OCI-LY1 (cell line): ENCODE measurements at regions not wholly inside any gene's neighbourhood (a gene's known extent, or its start where the extent isn't known, plus 50 kb on each side); places are given as distances from the start of the nearest gene placed in this dataset.
"Not testable (repeated sequence)": the region's sequence is repeated elsewhere in the genome, so short reads cannot be mapped to it uniquely, and the experiment has no call there.

ENCODE experiments used
- H2AFZ ChIP-seq: fragments of 200-600 bp; sonication (generic), shearing (Covaris generic); 2 replicates; pipeline ENCODE4 v1.6.0; 2014; ENCODE audit warnings: antibody characterized with exemption, mild to moderate bottlenecking, low read length
- H3F3A ChIP-seq: fragments of 200-600 bp; sonication (generic), shearing (Covaris generic); 2 replicates; pipeline ENCODE4 v1.6.0; 2014; ENCODE audit warnings: mild to moderate bottlenecking, antibody characterized with exemption, low read length, moderate library complexity; ENCODE audit not compliant: insufficient read depth
- H3K27ac ChIP-seq: fragments of 200-600 bp; sonication (generic); 2 replicates; pipeline ENCODE4 v1.5.1; 2014; ENCODE audit warnings: low read length, mixed run types, mild to moderate bottlenecking, low read depth; ENCODE audit not compliant: poor library complexity, severe bottlenecking
- H3K27me3 ChIP-seq: fragments of 200-600 bp; sonication (generic); 2 replicates; pipeline ENCODE4 v1.6.0; 2014; ENCODE audit warnings: antibody characterized with exemption, mild to moderate bottlenecking, low read length, moderate library complexity; ENCODE audit not compliant: insufficient read depth
- H3K36me3 ChIP-seq: fragments of 200-600 bp; sonication (generic); 2 replicates; pipeline ENCODE4 v1.6.1; 2014; ENCODE audit warnings: mild to moderate bottlenecking, antibody characterized with exemption, low read length, moderate library complexity, mixed read lengths; ENCODE audit not compliant: insufficient read depth
- H3K4me1 ChIP-seq: fragments of 200-600 bp; sonication (generic); 2 replicates; pipeline ENCODE4 v1.5.1; 2014; ENCODE audit warnings: mild to moderate bottlenecking, low read length, moderate library complexity; ENCODE audit not compliant: insufficient read depth, severe bottlenecking
- H3K4me2 ChIP-seq: fragments of 200-600 bp; sonication (generic), shearing (Covaris generic); 2 replicates; pipeline ENCODE4 v1.6.1; 2014; ENCODE audit warnings: low read length
- H3K4me3 ChIP-seq: fragments of 200-600 bp; sonication (generic); 2 replicates; pipeline ENCODE4 v1.5.1; 2014; ENCODE audit warnings: low read length, low read depth, mild to moderate bottlenecking, mixed read lengths; ENCODE audit not compliant: poor library complexity, severe bottlenecking
- H3K79me2 ChIP-seq: fragments of 200-600 bp; shearing (Covaris generic); 2 replicates; pipeline ENCODE4 v1.6.1; 2016; ENCODE audit warnings: mixed run types, low read length, mixed read lengths; ENCODE audit not compliant: insufficient read depth
- H3K9ac ChIP-seq: fragments of 200-600 bp; sonication (generic), shearing (Covaris generic); 2 replicates; pipeline ENCODE4 v1.6.1; 2014; ENCODE audit warnings: mild to moderate bottlenecking, low read length, mixed read lengths
- H3K9me2 ChIP-seq: fragments of 200-600 bp; sonication (generic), shearing (Covaris generic); 2 replicates; pipeline ENCODE4 v1.6.1; 2014; ENCODE audit warnings: low read depth, mild to moderate bottlenecking, low read length, mixed read lengths
- H3K9me3 ChIP-seq: fragments of 200-600 bp; shearing (Covaris generic); 2 replicates; pipeline ENCODE4 v1.6.1; 2014; ENCODE audit warnings: low read length, mixed read lengths
- H4K20me1 ChIP-seq: fragments of 200-600 bp; sonication (generic), shearing (Covaris generic); 2 replicates; pipeline ENCODE4 v1.6.0; 2016; ENCODE audit warnings: mild to moderate bottlenecking, low read length; ENCODE audit not compliant: insufficient read depth
- EZH2 ChIP-seq: fragments of 200-600 bp; sonication (generic), shearing (Covaris generic); IDR thresholded peaks from 2 replicates; pipeline ENCODE4 v1.8.0; 2017; ENCODE audit warnings: borderline replicate concordance, mixed run types, mild to moderate bottlenecking, antibody characterized with exemption, low read length, moderate library complexity, mixed read lengths
- TF ChIP-seq, protein P1 (sequence below): fragments of 200-600 bp; sonication (generic), shearing (Covaris generic); IDR thresholded peaks from 2 replicates; pipeline ENCODE4 v1.5.1; 2017; ENCODE audit warnings: mild to moderate bottlenecking, antibody characterized with exemption, low read length, moderate library complexity, mixed read lengths

- H3K4me2 ChIP-seq = no peak overlapping the region
- H3K27ac ChIP-seq = no peak overlapping the region
- H3K36me3 ChIP-seq = no peaks in the 10 kb centered on the region
- H3K79me2 ChIP-seq = no peaks in the 10 kb centered on the region
- H3K4me3 ChIP-seq = no peak overlapping the region
- H3K4me1 ChIP-seq = no peaks in the 10 kb centered on the region
- H3K9me3 ChIP-seq = no peaks in the 10 kb centered on the region
- H3F3A ChIP-seq = no peaks in the 10 kb centered on the region
- no peaks in the 10 kb centered on the region for H3K9me2 ChIP-seq
- TF ChIP-seq EZH2 = no peak
- TF ChIP-seq, protein P1, sequence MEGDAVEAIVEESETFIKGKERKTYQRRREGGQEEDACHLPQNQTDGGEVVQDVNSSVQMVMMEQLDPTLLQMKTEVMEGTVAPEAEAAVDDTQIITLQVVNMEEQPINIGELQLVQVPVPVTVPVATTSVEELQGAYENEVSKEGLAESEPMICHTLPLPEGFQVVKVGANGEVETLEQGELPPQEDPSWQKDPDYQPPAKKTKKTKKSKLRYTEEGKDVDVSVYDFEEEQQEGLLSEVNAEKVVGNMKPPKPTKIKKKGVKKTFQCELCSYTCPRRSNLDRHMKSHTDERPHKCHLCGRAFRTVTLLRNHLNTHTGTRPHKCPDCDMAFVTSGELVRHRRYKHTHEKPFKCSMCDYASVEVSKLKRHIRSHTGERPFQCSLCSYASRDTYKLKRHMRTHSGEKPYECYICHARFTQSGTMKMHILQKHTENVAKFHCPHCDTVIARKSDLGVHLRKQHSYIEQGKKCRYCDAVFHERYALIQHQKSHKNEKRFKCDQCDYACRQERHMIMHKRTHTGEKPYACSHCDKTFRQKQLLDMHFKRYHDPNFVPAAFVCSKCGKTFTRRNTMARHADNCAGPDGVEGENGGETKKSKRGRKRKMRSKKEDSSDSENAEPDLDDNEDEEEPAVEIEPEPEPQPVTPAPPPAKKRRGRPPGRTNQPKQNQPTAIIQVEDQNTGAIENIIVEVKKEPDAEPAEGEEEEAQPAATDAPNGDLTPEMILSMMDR = no peak
- H2AFZ ChIP-seq = no peak overlapping the region
- no peak overlapping the region for H3K9ac ChIP-seq
- H4K20me1 ChIP-seq = no peaks in the 10 kb centered on the region
- H3K27me3 ChIP-seq = no peaks in the 10 kb centered on the region
These were observed 736.4 kb downstream of the RNF144A start for GRCh38 chr2:7653617-7654016.

DNA sequence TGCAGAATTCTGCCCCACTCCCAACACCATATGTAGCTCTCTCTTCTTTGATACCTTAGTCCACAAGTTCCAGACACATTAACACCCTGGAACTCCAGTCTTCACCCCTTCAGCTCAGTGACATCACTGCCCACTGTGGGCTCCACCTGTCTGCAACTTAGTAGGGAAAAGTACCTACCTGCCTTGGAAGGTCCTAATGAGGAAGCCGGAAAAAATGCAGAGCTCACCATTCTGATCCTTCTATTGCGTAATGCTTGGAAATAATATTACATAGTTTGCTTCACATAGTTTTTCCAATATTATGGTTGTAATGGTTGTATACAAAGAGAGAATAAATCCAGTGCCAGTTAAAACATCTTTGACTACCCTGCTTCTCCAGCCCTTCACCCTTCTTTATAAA is 738.4 kb downstream of the RNF144A start:
- no peak overlapping the region for H3K27ac ChIP-seq
- H3F3A ChIP-seq = no peaks in the 10 kb centered on the region
- no peak overlapping the region for H3K4me3 ChIP-seq
- H3K9me3 ChIP-seq = no peaks in the 10 kb centered on the region
- no peaks in the 10 kb centered on the region for H3K27me3 ChIP-seq
- H3K9me2 ChIP-seq = no peaks in the 10 kb centered on the region
- H3K4me2 ChIP-seq = no peak overlapping the region
- no peak for TF ChIP-seq EZH2
- TF ChIP-seq, protein P1 = no peak
- H3K9ac ChIP-seq = no peak overlapping the region
- H3K79me2 ChIP-seq = no peaks in the 10 kb centered on the region
- H2AFZ ChIP-seq = no peak overlapping the region
- H4K20me1 ChIP-seq = no peaks in the 10 kb centered on the region
- no peaks in the 10 kb centered on the region for H3K36me3 ChIP-seq
- no peaks in the 10 kb centered on the region for H3K4me1 ChIP-seq

DNA sequence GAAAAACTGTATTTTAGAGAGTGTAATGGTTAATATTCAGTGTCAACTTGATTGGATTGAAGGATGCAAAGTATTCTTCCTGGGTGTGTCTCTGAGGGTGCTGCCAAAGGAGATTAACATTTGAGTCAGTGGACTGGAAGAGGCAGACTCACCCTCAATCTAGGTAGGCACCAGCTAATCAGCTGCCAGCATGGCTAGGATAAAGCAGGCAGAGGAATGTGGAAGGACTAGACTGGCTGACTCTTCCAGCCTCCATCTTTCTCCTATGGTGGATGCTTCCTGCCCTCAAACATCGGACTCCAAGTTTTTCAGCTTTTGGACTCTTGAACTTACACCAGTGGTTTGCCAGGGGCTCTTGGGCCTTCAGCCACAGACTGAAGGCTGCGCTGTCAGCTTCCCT is 740.3 kb downstream of the RNF144A start:
- H3K9ac ChIP-seq, H3K9me3 ChIP-seq, H3K27me3 ChIP-seq, H3K36me3 ChIP-seq, H2AFZ ChIP-seq, H3K4me3 ChIP-seq, H3K27ac ChIP-seq, H4K20me1 ChIP-seq, H3K4me1 ChIP-seq, H3K9me2 ChIP-seq, H3K79me2 ChIP-seq, H3F3A ChIP-seq, H3K4me2 ChIP-seq: not testable (repeated sequence)

GRCh38 chr2:7658486-7658885 is 741.3 kb downstream of the RNF144A start:
- H4K20me1 ChIP-seq = no peaks in the 10 kb centered on the region
- H3K79me2 ChIP-seq = no peaks in the 10 kb centered on the region
- no peaks in the 10 kb centered on the region for H3F3A ChIP-seq
- no peak overlapping the region for H3K4me2 ChIP-seq
- H3K4me3 ChIP-seq = no peak overlapping the region
- TF ChIP-seq EZH2 = no peak
- TF ChIP-seq, protein P1 = no peak
- no peaks in the 10 kb centered on the region for H3K27me3 ChIP-seq
- no peaks in the 10 kb centered on the region for H3K36me3 ChIP-seq
- no peaks in the 10 kb centered on the region for H3K4me1 ChIP-seq
- H3K9ac ChIP-seq = no peak overlapping the region
- no peak overlapping the region for H3K27ac ChIP-seq
- H2AFZ ChIP-seq = no peak overlapping the region
- H3K9me3 ChIP-seq = no peaks in the 10 kb centered on the region
- H3K9me2 ChIP-seq = no peaks in the 10 kb centered on the region
